HEK293T (cell line): ENCODE measurements at regions not wholly inside any gene's neighbourhood (a gene's known extent, or its start where the extent isn't known, plus 50 kb on each side); places are given as distances from the start of the nearest gene placed in this dataset.

Source experiments
- BHLHE40 ChIP-seq: fragments of 450-650 bp; IDR thresholded peaks from 2 replicates; pipeline ENCODE4 v1.6.1; 2016; ENCODE audit warnings: mild to moderate bottlenecking, moderate library complexity, borderline replicate concordance
- CTBP1 ChIP-seq: fragments of 450-650 bp; IDR thresholded peaks from 2 replicates; pipeline ENCODE4 v1.6.1; 2016; ENCODE audit warnings: borderline replicate concordance
- ELF4 ChIP-seq: fragments of 450-650 bp; IDR thresholded peaks from 2 replicates; pipeline ENCODE4 v1.6.1; 2017; ENCODE audit warnings: antibody characterized with exemption
- FOXM1 ChIP-seq: fragments of 450-650 bp; IDR thresholded peaks from 2 replicates; pipeline ENCODE4 v1.6.1; 2017; ENCODE audit warnings: mild to moderate bottlenecking, borderline replicate concordance
- HDGF ChIP-seq: fragments of 450-650 bp; IDR thresholded peaks from 2 replicates; pipeline ENCODE4 v1.6.1; 2017; ENCODE audit warnings: antibody characterized with exemption, borderline replicate concordance
- NFRKB ChIP-seq: fragments of 450-650 bp; IDR thresholded peaks from 2 replicates; pipeline ENCODE4 v1.6.1; 2016; ENCODE audit warnings: mild to moderate bottlenecking, moderate library complexity
- SP1 ChIP-seq: fragments of 450-650 bp; IDR thresholded peaks from 2 replicates; pipeline ENCODE4 v1.6.1; 2017
- SUZ12 ChIP-seq: fragments of 450-650 bp; IDR thresholded peaks from 2 replicates; pipeline ENCODE4 v1.6.1; 2016; ENCODE audit warnings: mild to moderate bottlenecking

- TF ChIP-seq HDGF (no peak), BHLHE40 (no peak), FOXM1 (no peak), SP1 (no peak), SUZ12 (no peak), ELF4 (no peak), NFRKB (no peak), CTBP1 (no peak)
Measured at GRCh38 chr12:40435251-40435650, 210.5 kb downstream of the LRRK2 start.
